Effector memory CD8-positive, alpha-beta T cell (primary cell): ENCODE measurements at regions not wholly inside any gene's neighbourhood (a gene's known extent, or its start where the extent isn't known, plus 50 kb on each side); places are given as distances from the start of the nearest gene placed in this dataset.

ENCODE experiments used
- ATAC-seq: fragments of 150-1000 bp; cut with Tn5 transposase; replicated peaks from 2 replicates; pipeline ENCODE4 v1.10.0; 2021; ENCODE audit warnings: mild to moderate bottlenecking, moderate library complexity
- DNase-seq, 3 experiments: peaks; one replicate each; pipeline ENCODE4 v3.0.0; 2021
- H3K27ac Mint-ChIP-seq, 2 donors: one replicate each; pipeline ENCODE4 v1.8.0; 2022; ENCODE audit warnings: mild to moderate bottlenecking in 2 of 2, mixed read lengths in 2 of 2, moderate library complexity in 2 of 2
- H3K27me3 Mint-ChIP-seq, 2 donors: one replicate each; pipeline ENCODE4 v1.8.0; 2022; ENCODE audit warnings: mixed read lengths in 2 of 2
- H3K36me3 Mint-ChIP-seq: one replicate; pipeline ENCODE4 v1.8.0; 2022; ENCODE audit warnings: mild to moderate bottlenecking, moderate library complexity, mixed read lengths; ENCODE audit not compliant: insufficient read depth
- H3K4me1 Mint-ChIP-seq, 2 donors: one replicate each; pipeline ENCODE4 v1.8.0; 2022; ENCODE audit warnings: low read depth in 2 of 2, mixed read lengths in 2 of 2
- H3K4me3 Mint-ChIP-seq, 2 donors: one replicate each; pipeline ENCODE4 v1.8.0; 2022; ENCODE audit warnings: mild to moderate bottlenecking in 2 of 2, mixed read lengths in 2 of 2, moderate library complexity in 2 of 2
- H3K9me3 Mint-ChIP-seq, 2 donors: one replicate each; pipeline ENCODE4 v1.8.0; 2022; ENCODE audit warnings: mixed read lengths in 2 of 2

DNA sequence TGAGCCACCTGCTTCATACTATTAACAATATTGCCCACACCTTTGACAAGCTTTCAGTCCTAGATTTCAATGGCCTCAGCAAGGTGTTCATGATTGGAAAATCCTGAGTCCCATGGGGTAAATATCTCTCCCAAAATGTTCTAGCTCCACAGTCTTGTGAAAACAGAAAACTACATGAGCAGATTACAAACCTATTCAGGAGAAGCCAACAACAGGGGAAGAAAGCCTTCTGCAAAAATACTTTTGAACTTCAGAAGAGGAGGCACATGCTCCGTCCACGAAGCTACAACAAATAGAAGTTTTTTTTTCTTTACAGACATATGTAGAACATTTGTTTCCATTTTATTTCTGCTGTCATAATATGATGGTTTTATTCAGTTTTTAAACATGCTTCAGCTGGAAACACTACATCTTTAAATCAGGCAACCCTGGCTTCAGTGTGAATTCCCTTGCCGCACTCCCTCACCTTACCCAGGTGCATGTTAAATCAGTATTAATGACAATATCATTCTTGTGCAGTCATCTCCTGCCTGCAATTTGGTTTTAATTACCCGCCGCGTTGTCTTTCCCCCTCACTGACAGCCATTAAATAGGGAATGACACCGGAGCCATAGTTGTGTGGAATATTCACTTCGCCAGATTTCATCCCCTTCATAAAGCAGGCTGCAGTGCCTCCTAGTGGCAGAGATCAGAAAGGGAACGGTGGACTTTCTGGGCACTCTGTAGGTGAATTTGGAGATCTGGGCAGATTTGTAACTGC lies 725.5 kb upstream of the ARRDC4 start:
- Mint-ChIP-seq H3K27ac (no peak overlapping the region), H3K27me3 (no peaks in the 10 kb centered on the region), H3K36me3 (no peaks in the 10 kb centered on the region), H3K9me3 (peaks cover 0 to 2% of the 10 kb centered on the region in 2 donors), H3K4me1 (no peaks in the 10 kb centered on the region), H3K4me3 (no peak overlapping the region)
- DNase-seq (peak in 1 of 3 experiments; percentile 6), ATAC-seq (no peak)

DNA sequence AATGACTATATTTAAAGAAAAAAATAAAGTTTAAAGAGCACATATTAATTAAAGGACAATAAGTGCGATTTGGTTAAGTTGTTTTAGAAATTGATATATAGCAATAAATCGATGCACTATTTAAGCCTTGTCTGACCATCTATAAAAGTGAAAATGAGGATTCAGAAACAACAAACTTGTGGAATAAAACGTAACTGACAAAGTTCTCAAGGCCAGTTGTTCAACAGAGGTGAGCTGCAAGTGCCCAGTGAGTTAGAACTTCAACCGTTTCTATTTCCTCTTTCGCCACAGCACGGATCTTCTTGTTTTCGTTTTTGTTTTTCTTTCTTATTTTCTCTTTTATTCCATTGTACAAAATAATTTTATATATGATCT lies 724.9 kb upstream of the ARRDC4 start:
- no peaks in the 10 kb centered on the region for H3K4me1 Mint-ChIP-seq
- H3K27ac Mint-ChIP-seq: no peak overlapping the region
- H3K4me3 Mint-ChIP-seq: no peak overlapping the region
- ATAC-seq (no peak), DNase-seq (no peak)
- no peaks in the 10 kb centered on the region for H3K27me3 Mint-ChIP-seq
- peaks cover 0 to 2% of the 10 kb centered on the region in 2 donors for H3K9me3 Mint-ChIP-seq
- H3K36me3 Mint-ChIP-seq: no peaks in the 10 kb centered on the region

DNA sequence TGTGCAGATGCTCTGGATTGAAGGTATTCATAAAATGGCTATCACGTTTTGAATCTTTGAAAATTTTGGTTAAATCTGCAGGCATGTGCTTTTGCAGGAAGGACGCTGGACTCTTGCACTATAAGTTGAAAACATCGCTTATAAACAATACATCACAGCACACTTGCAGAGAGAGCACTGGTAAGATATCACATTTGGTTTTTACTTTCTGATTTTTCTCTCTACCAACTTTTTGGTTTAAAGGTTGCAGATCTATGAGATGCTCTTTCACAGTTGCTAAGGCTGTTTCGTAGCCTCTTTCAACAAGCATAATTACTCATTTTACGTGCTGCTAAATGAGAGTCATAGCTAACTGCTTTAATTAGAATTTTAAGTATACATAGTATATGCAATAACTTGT lies 724.4 kb upstream of the ARRDC4 start:
- Mint-ChIP-seq H3K4me3 (no peak overlapping the region), H3K36me3 (no peaks in the 10 kb centered on the region), H3K27ac (no peak overlapping the region), H3K4me1 (no peaks in the 10 kb centered on the region), H3K27me3 (no peaks in the 10 kb centered on the region), H3K9me3 (peaks cover 0 to 2% of the 10 kb centered on the region in 2 donors)
- DNase-seq: no peak
- no peak for ATAC-seq

DNA sequence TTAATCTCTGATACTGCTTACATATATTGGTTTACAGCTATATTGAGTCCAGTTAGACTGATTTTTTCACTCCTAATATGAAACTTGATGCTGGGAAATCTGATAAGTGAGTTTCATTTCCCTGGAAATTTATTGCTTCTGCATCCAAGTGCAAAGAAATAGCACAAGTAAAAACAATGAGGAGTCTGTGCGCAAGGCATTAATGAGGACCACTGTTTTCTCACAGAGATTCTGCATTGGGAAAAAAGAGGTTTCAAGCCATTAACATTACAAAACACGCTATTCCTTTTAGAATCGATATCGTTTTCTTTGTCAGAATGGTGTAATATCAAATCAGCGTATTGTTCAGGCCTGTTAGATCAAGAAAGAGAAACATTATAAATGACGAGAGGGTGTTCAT lies 723.3 kb upstream of the ARRDC4 start:
- no peak for ATAC-seq
- H3K36me3 Mint-ChIP-seq: no peaks in the 10 kb centered on the region
- no peaks in the 10 kb centered on the region for H3K4me1 Mint-ChIP-seq
- no peak overlapping the region for H3K4me3 Mint-ChIP-seq
- H3K9me3 Mint-ChIP-seq: peaks cover 0 to 2% of the 10 kb centered on the region in 2 donors
- H3K27ac Mint-ChIP-seq: no peak overlapping the region
- DNase-seq: no peak
- H3K27me3 Mint-ChIP-seq: no peaks in the 10 kb centered on the region

DNA sequence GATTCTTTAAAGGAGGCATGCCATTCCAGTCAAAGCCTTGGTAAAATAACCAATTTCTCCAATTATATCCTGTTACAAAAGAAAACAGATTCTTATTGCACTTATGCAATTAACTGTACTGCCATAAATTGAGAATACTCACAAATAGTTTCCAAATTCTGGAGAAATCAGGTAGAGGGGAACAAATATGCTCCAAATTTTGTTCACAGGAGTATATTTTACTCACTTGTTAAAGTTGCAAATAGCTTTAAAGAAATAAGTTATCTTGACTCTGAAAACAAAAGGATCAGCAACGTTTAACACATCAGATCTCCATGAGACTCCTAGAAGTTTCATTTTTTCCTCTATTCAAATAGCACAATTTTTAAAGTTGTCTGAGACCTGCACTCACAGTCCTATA lies 712.1 kb upstream of the ARRDC4 start:
- H3K9me3 Mint-ChIP-seq: peaks cover 0 to 17% of the 10 kb centered on the region in 2 donors
- no peaks in the 10 kb centered on the region for H3K4me1 Mint-ChIP-seq
- H3K27ac Mint-ChIP-seq: no peak overlapping the region
- no peaks in the 10 kb centered on the region for H3K27me3 Mint-ChIP-seq
- no peaks in the 10 kb centered on the region for H3K36me3 Mint-ChIP-seq
- DNase-seq (no peak), ATAC-seq (no peak)
- no peak overlapping the region for H3K4me3 Mint-ChIP-seq

DNA sequence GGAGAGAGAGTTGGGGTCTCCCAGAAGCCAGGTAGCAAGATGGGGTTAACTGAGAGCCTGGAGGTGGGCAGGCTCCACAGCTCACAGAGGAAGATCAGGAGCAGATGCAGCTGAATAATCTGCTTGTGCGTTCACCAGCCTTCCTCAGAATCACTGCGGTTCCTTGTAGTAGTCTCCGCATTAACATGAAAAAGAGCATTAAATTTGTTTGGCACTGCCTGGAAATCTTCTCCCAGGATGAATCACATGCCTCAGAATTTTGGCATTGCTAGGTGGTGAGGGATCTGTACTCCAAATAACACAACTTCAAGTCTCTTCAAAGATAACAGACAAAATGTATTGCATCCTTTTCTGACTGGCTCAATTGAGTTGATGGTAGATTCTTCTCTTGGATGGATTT lies 700.6 kb upstream of the ARRDC4 start:
- H3K27ac Mint-ChIP-seq: no peak overlapping the region
- no peak for DNase-seq
- no peaks in the 10 kb centered on the region for H3K4me1 Mint-ChIP-seq
- H3K4me3 Mint-ChIP-seq: no peak overlapping the region
- H3K9me3 Mint-ChIP-seq: peaks cover 7 to 23% of the 10 kb centered on the region in 2 donors
- H3K27me3 Mint-ChIP-seq: no peaks in the 10 kb centered on the region
- no peaks in the 10 kb centered on the region for H3K36me3 Mint-ChIP-seq
- no peak for ATAC-seq

DNA sequence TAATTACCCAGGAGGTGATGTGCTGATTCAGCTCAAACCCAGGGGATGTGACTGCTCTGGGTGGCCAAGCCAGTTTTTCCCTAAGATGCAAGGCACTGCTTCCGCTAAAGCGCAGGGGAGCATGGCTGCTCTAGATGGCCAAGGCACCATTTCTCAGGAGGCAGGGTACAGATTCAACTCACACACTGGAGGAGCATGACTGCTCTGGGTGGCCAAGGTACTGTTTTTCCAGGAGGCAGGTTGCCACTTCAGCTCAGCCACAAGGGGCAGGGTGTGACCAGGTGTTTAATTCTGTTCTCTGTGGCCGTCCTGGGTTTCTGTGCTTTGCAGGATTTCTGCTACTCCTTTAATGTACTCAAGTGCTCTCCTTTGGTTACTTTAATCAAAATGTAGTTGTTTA lies 659.3 kb upstream of the ARRDC4 start:
- Mint-ChIP-seq H3K27me3 (no peaks in the 10 kb centered on the region), H3K9me3 (peaks cover 4 to 18% of the 10 kb centered on the region in 2 donors), H3K4me3 (no peak overlapping the region), H3K36me3 (no peaks in the 10 kb centered on the region), H3K27ac (no peak overlapping the region), H3K4me1 (no peaks in the 10 kb centered on the region)
- DNase-seq (no peak), ATAC-seq (no peak)

DNA sequence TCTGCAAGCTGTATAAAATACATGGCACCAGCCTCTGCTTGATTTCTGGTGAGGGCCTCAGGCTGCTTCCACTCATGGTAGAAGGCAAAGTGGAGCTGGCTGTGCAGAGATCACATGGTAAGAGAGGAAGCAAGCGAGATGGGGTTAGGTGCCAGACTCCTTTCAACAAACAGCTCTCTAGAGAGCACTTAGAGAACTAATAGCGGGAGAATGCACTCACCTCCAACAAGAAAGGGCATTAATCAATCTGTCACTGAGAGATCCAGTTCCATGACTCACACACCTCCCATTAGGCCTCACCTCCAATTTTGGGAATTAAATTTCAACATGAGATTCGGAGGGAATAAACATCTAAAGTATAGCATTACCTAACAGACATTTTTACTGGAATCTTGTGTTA lies 644.1 kb upstream of the ARRDC4 start:
- Mint-ChIP-seq H3K4me1 (no peaks in the 10 kb centered on the region), H3K4me3 (no peak overlapping the region)

DNA sequence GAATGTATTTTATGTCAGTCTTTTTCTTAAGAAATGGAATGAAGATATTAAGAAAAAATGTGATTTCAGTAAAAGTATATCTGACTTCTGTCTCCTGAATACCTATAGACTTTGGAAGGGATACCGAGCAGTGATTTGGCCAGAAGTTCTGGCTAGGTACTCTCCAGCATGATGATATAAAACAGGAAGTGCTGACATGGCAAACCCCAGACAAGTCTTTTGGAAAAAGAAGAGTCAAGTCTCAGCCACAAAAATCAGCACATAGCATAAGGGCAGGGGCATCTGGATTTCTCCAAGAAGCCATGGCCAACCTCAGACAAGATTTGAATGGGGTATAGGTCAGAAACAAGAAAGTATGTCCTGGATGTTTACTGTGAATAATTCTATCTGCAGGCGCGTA lies 643.3 kb upstream of the ARRDC4 start:
- DNase-seq (no peak), ATAC-seq (no peak)
- peaks cover 0 to 22% of the 10 kb centered on the region in 2 donors for H3K9me3 Mint-ChIP-seq
- no peak overlapping the region for H3K27ac Mint-ChIP-seq
- no peaks in the 10 kb centered on the region for H3K36me3 Mint-ChIP-seq
- no peak overlapping the region for H3K4me3 Mint-ChIP-seq
- no peaks in the 10 kb centered on the region for H3K27me3 Mint-ChIP-seq
- no peaks in the 10 kb centered on the region for H3K4me1 Mint-ChIP-seq

More for the DNA sequence above, 644.1 kb upstream of the ARRDC4 start:
- DNase-seq: no peak
- Mint-ChIP-seq H3K27ac (no peak overlapping the region), H3K36me3 (no peaks in the 10 kb centered on the region), H3K9me3 (peaks cover 0 to 22% of the 10 kb centered on the region in 2 donors), H3K27me3 (no peaks in the 10 kb centered on the region)
- no peak for ATAC-seq

DNA sequence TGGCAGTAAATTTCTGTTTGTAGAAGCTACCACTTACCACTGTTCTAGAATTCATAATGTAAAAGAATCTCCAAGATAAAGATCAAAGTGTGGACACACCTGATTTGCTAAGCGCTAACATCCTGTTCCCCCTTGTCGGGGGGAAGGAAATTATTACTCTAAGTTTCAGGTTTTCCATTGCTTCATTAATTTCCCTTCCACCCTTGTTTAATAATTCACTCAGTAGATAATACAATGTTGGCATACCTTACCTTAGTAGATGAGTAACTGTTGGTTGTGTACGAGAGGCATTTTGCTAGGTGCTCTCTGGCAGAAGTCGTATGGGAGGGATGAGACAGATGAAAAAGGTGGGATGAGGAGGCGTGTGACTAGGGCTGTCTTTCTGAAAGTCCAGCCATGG lies 641.2 kb upstream of the ARRDC4 start:
- Mint-ChIP-seq H3K4me1 (no peaks in the 10 kb centered on the region), H3K27ac (no peak overlapping the region), H3K36me3 (no peaks in the 10 kb centered on the region), H3K27me3 (no peaks in the 10 kb centered on the region), H3K9me3 (peaks cover 2 to 22% of the 10 kb centered on the region in 2 donors), H3K4me3 (no peak overlapping the region)
- ATAC-seq (no peak), DNase-seq (no peak)

DNA sequence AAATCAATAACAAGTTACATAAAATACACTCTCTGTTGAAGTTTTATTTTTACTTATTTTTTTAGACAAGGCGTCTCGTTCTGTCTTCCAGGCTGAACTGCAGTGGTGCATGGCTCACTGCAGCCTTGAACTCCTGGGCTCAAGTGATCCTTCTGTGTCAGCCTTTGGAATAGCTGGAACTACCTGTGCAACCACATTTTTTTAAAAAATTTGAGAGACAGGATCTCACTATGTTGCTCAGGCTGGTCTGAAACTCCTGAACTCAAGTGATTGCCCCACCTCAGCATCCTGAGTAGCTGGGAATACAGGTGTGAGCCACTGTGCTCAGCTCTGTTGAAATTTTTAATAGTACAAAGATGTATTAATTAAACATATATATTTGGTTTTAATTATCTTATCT lies 614.3 kb upstream of the ARRDC4 start:
- Mint-ChIP-seq H3K27ac (no peak overlapping the region), H3K4me3 (no peak overlapping the region), H3K9me3 (peaks cover 2 to 7% of the 10 kb centered on the region in 2 donors), H3K36me3 (no peaks in the 10 kb centered on the region), H3K4me1 (no peaks in the 10 kb centered on the region), H3K27me3 (no peaks in the 10 kb centered on the region)
- DNase-seq: no peak
- no peak for ATAC-seq

DNA sequence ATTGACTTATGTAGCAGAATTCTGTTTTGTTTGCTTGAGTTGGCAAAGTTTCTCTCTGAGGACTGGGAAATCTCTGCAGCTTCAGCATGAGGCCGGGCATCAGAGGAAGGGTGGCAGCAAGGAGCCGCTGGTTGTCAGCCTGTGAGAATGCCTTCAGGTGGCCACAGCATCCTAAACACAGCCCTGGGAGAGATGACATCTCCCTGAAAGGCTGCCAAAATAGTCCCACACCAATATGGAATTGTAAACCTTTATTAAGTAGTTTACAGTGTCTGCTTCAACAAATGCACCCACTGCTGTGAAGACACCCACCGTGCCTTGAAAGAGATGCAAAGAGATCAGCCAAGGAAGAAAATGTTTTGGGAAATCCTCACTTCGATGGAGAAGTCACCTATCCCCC lies 609.7 kb upstream of the ARRDC4 start:
- no peaks in the 10 kb centered on the region for H3K27me3 Mint-ChIP-seq
- H3K27ac Mint-ChIP-seq: no peak overlapping the region

DNA sequence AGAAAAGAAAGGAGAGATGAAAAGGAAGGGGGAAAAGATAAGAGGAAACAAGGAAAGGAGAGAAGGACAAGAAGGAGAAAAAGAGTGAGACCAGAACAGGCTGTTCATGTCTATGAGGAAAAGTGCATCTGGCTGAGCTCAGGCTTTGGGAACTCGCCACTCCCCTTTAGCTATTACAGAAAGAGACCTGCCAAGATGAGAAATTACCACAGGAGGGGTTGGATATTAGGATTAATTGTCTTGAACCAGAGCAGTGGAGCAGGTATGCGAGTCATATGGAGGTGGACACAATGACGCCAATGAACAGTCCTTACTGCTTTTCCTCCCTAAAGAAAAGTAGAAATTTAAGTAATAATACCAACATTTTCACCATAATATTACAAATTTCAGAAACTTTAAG lies 577.0 kb upstream of the ARRDC4 start:
- Mint-ChIP-seq H3K27me3 (no peaks in the 10 kb centered on the region), H3K4me3 (no peak overlapping the region), H3K4me1 (no peaks in the 10 kb centered on the region), H3K9me3 (peaks cover 2 to 18% of the 10 kb centered on the region in 2 donors), H3K27ac (no peak overlapping the region), H3K36me3 (no peaks in the 10 kb centered on the region)
- no peak for ATAC-seq
- DNase-seq: no peak

More for the DNA sequence above, 609.7 kb upstream of the ARRDC4 start:
- Mint-ChIP-seq H3K36me3 (no peaks in the 10 kb centered on the region), H3K4me1 (no peaks in the 10 kb centered on the region), H3K9me3 (peaks cover 5 to 13% of the 10 kb centered on the region in 2 donors), H3K4me3 (no peak overlapping the region)
- ATAC-seq (no peak), DNase-seq (no peak)

DNA sequence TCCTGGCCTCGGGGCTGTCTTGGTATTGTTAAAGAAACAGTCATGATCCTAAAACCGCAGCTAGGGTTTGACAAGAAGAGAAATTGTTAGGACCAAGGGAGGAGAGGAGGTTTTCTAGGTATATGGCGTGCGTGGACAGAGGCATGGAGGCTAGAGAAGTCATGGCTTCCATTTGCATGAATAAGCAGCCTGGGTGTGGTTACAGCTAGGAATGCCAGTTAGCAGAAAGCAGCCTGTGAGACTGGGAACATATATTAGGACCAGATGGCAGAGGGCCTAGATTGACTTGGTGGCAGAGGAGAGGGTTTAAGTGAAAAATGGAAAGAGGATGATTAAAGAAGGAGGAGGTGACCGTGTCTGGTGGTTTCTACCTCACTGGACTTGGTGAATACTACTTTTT lies 573.6 kb upstream of the ARRDC4 start:
- DNase-seq: no peak
- Mint-ChIP-seq H3K36me3 (peaks cover 2% of the 10 kb centered on the region), H3K4me1 (no peaks in the 10 kb centered on the region), H3K4me3 (no peak overlapping the region), H3K9me3 (peaks cover 2 to 29% of the 10 kb centered on the region in 2 donors), H3K27ac (no peak overlapping the region), H3K27me3 (no peaks in the 10 kb centered on the region)
- ATAC-seq: no peak
